Thyroid gland (tissue), 4 donors: ENCODE measurements at regions not wholly inside any gene's neighbourhood (a gene's known extent, or its start where the extent isn't known, plus 50 kb on each side); places are given as distances from the start of the nearest gene placed in this dataset.

Source experiments
- POLR2A ChIP-seq, 2 donors: fragments of 450-650 bp; IDR thresholded peaks; one replicate each; pipeline ENCODE4 v1.6.1; 2017; ENCODE audit warnings: antibody characterized with exemption in 2 of 2, mild to moderate bottlenecking in 2 of 2, moderate library complexity in 1 of 2
- TF ChIP-seq, protein P1 (sequence below), 6 experiments: fragments of 200-600 bp in 3 of 6; fragments of 450-650 bp in 3 of 6; sonication (generic) in 3 of 6; IDR thresholded peaks; one replicate each; pipeline ENCODE4 v1.5.1; 2016 to 2019; ENCODE audit warnings: antibody characterized with exemption in 6 of 6, mild to moderate bottlenecking in 2 of 6, inconsistent platforms in 1 of 6, moderate library complexity in 1 of 6

DNA sequence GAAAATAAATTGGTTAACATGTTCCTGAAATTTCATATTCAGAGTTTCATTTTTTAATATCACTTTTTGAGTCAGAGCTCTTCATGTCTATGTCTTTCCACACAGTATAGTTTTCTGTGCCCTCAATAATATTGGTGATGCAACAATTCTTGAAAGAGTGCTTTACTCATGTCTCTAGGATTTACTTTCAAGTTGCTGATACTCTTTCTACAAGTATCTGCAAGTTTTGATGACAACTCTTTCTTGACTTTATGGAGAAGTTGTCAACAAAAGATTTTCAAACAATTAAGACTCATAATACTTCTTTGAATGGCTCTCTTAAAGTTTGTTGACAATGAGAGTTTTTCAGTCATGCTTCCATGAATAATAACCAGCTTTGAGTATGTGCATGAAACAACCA is 561.7 kb downstream of the DIAPH3 start:
- TF ChIP-seq, protein P1, sequence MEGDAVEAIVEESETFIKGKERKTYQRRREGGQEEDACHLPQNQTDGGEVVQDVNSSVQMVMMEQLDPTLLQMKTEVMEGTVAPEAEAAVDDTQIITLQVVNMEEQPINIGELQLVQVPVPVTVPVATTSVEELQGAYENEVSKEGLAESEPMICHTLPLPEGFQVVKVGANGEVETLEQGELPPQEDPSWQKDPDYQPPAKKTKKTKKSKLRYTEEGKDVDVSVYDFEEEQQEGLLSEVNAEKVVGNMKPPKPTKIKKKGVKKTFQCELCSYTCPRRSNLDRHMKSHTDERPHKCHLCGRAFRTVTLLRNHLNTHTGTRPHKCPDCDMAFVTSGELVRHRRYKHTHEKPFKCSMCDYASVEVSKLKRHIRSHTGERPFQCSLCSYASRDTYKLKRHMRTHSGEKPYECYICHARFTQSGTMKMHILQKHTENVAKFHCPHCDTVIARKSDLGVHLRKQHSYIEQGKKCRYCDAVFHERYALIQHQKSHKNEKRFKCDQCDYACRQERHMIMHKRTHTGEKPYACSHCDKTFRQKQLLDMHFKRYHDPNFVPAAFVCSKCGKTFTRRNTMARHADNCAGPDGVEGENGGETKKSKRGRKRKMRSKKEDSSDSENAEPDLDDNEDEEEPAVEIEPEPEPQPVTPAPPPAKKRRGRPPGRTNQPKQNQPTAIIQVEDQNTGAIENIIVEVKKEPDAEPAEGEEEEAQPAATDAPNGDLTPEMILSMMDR (IDR thresholded peaks at IDR 0.05): no peak
- TF ChIP-seq POLR2A (IDR thresholded peaks at IDR 0.05): no peak
